HEK293 (cell line): ENCODE measurements at regions not wholly inside any gene's neighbourhood (a gene's known extent, or its start where the extent isn't known, plus 50 kb on each side); places are given as distances from the start of the nearest gene placed in this dataset.

Experiments
- CTCF ChIA-PET: fragments of 350-600 bp; formaldehyde crosslinking; extraction: SDS; loops from one replicate; lab custom pipeline; 2021; ENCODE audit warnings: antibody characterized with exemption; lab: Yijun Ruan, JAX
- POLR2A ChIA-PET: fragments of 300-600 bp; formaldehyde crosslinking; extraction: SDS; loops from one replicate; lab custom pipeline; 2020; ENCODE audit warnings: antibody characterized with exemption, inconsistent platforms; lab: Yijun Ruan, JAX
- H3K27ac ChIP-seq: fragments of 200-500 bp; sonication (Bioruptor generic); 2 replicates; pipeline ENCODE4 v1.5.1; 2014; ENCODE audit warnings: low read depth, low read length, control low read depth, inconsistent platforms; ENCODE audit errors: extremely low read depth
- H3K36me3 ChIP-seq, 2 experiments: fragments of 200-500 bp in 1 of 2; sonication (Bioruptor generic) in 1 of 2; 1 replicate in 1 of 2; 2 replicates in 1 of 2; pipeline ENCODE4 v1.5.1; 2014 to 2017; ENCODE audit warnings: inconsistent platforms in 2 of 2, low read length in 2 of 2; ENCODE audit not compliant: control insufficient read depth in 2 of 2, insufficient read depth in 1 of 2
- H3K4me1 ChIP-seq: fragments of 200-500 bp; sonication (Bioruptor generic); 2 replicates; pipeline ENCODE4 v1.5.1; 2014; ENCODE audit warnings: mild to moderate bottlenecking, low read length, inconsistent platforms; ENCODE audit not compliant: control insufficient read depth, insufficient read depth
- H3K4me3 ChIP-seq: 2 replicates; pipeline ENCODE4 v1.5.1; 2011; ENCODE audit warnings: low read depth, mild to moderate bottlenecking, control low read depth, low read length, moderate library complexity
- H3K9me3 ChIP-seq: fragments of 200-500 bp; sonication (Bioruptor generic); 2 replicates; pipeline ENCODE4 v1.5.1; 2014; ENCODE audit warnings: low read depth, low read length, inconsistent platforms; ENCODE audit not compliant: control insufficient read depth, insufficient read depth
- FEZF1 ChIP-seq: fragments of 450-650 bp; formaldehyde crosslinking; IDR thresholded peaks from 2 replicates; pipeline ENCODE4 v1.5.1; 2016; ENCODE audit warnings: missing biosample characterization, missing genetic modification characterization
- MYNN ChIP-seq: fragments of 450-650 bp; formaldehyde crosslinking; IDR thresholded peaks from 2 replicates; pipeline ENCODE4 v1.5.1; 2016; ENCODE audit warnings: missing biosample characterization, missing genetic modification characterization, borderline replicate concordance
- MZF1 ChIP-seq: fragments of 450-650 bp; formaldehyde crosslinking; IDR thresholded peaks from 2 replicates; pipeline ENCODE4 v1.5.1; 2017; ENCODE audit warnings: missing biosample characterization, missing genetic modification characterization, borderline replicate concordance
- SCRT1 ChIP-seq: fragments of 450-650 bp; formaldehyde crosslinking; IDR thresholded peaks from 2 replicates; pipeline ENCODE4 v1.5.1; 2016; ENCODE audit warnings: missing biosample characterization, missing genetic modification characterization, borderline replicate concordance
- SETDB1 ChIP-seq: IDR thresholded peaks from one replicate; pipeline ENCODE4 v1.6.1; 2017; ENCODE audit warnings: mild to moderate bottlenecking, low read length, moderate library complexity, mixed read lengths; ENCODE audit not compliant: insufficient read length
- SP2 ChIP-seq: fragments of 450-650 bp; formaldehyde crosslinking; IDR thresholded peaks from 2 replicates; pipeline ENCODE4 v1.5.1; 2016; ENCODE audit warnings: missing biosample characterization, missing genetic modification characterization
- TSHZ1 ChIP-seq: fragments of 450-650 bp; formaldehyde crosslinking; IDR thresholded peaks from 2 replicates; pipeline ENCODE4 v1.5.1; 2016; ENCODE audit warnings: missing biosample characterization, missing genetic modification characterization, borderline replicate concordance
- WT1 ChIP-seq: fragments of 450-650 bp; formaldehyde crosslinking; IDR thresholded peaks from 2 replicates; pipeline ENCODE4 v1.5.1; 2016; ENCODE audit warnings: missing biosample characterization, missing genetic modification characterization
- YY2 ChIP-seq: fragments of 450-650 bp; formaldehyde crosslinking; IDR thresholded peaks from 2 replicates; pipeline ENCODE4 v1.5.1; 2016; ENCODE audit warnings: missing biosample characterization, missing genetic modification characterization
- ZFHX2 ChIP-seq: fragments of 450-650 bp; formaldehyde crosslinking; conservative IDR thresholded peaks from 2 replicates; pipeline ENCODE4 v1.5.1; 2016; ENCODE audit warnings: missing biosample characterization, missing genetic modification characterization
- ZFP3 ChIP-seq: fragments of 450-650 bp; formaldehyde crosslinking; IDR thresholded peaks from 2 replicates; pipeline ENCODE4 v1.5.1; 2016; ENCODE audit warnings: low read depth, missing biosample characterization, missing genetic modification characterization
- ZFP69B ChIP-seq: fragments of 450-650 bp; formaldehyde crosslinking; IDR thresholded peaks from 2 replicates; pipeline ENCODE4 v1.5.1; 2016; ENCODE audit warnings: missing biosample characterization, missing genetic modification characterization
- ZNF10 ChIP-seq: fragments of 450-650 bp; formaldehyde crosslinking; IDR thresholded peaks from 2 replicates; pipeline ENCODE4 v1.5.1; 2017; ENCODE audit warnings: missing biosample characterization, missing genetic modification characterization
- ZNF112 ChIP-seq: fragments of 450-650 bp; formaldehyde crosslinking; IDR thresholded peaks from 2 replicates; pipeline ENCODE4 v1.5.0; 2017; ENCODE audit warnings: missing biosample characterization, missing genetic modification characterization
- ZNF140 ChIP-seq: fragments of 450-650 bp; formaldehyde crosslinking; IDR thresholded peaks from 2 replicates; pipeline ENCODE4 v1.5.1; 2016; ENCODE audit warnings: missing biosample characterization, missing genetic modification characterization
- ZNF148 ChIP-seq: fragments of 450-650 bp; formaldehyde crosslinking; IDR thresholded peaks from 2 replicates; pipeline ENCODE4 v1.5.0; 2017; ENCODE audit warnings: missing biosample characterization, missing genetic modification characterization, borderline replicate concordance
- ZNF16 ChIP-seq: fragments of 450-650 bp; formaldehyde crosslinking; IDR thresholded peaks from 2 replicates; pipeline ENCODE4 v1.5.1; 2016; ENCODE audit warnings: low read depth, missing biosample characterization, missing genetic modification characterization
- ZNF423 ChIP-seq: fragments of 450-650 bp; formaldehyde crosslinking; IDR thresholded peaks from 2 replicates; pipeline ENCODE4 v1.5.1; 2016; ENCODE audit warnings: missing biosample characterization, missing genetic modification characterization
- ZNF561 ChIP-seq: fragments of 450-650 bp; IDR thresholded peaks from 2 replicates; pipeline ENCODE4 v1.5.1; 2018; ENCODE audit warnings: missing biosample characterization, missing genetic modification characterization, borderline replicate concordance
- ZNF791 ChIP-seq: fragments of 450-650 bp; formaldehyde crosslinking; IDR thresholded peaks from 2 replicates; pipeline ENCODE4 v1.5.1; 2016; ENCODE audit warnings: missing biosample characterization, missing genetic modification characterization
- TF ChIP-seq, protein P1 (sequence below): fragments of 450-650 bp; formaldehyde crosslinking; IDR thresholded peaks from 2 replicates; pipeline ENCODE4 v1.5.1; 2016; ENCODE audit warnings: missing biosample characterization, missing genetic modification characterization
- TF ChIP-seq, protein P2 (sequence below): fragments of 450-650 bp; formaldehyde crosslinking; IDR thresholded peaks from 2 replicates; pipeline ENCODE4 v1.5.1; 2017; ENCODE audit warnings: missing biosample characterization, missing genetic modification characterization

- CTCF ChIA-PET, result interaction anchor here (1.0 kb wide), 1 partner anchor 99 kb away, joined by 3 read pairs; no protein-coding TSS in a partner anchor
- Histone ChIP-seq H3K9me3 (no peaks in the 10 kb centered on the region), H3K36me3 (no peaks in the 10 kb centered on the region), H3K4me1 (no peaks in the 10 kb centered on the region), H3K4me3 (no peak overlapping the region), H3K27ac (no peak overlapping the region)
- TF ChIP-seq MZF1, result no peak
- POLR2A ChIA-PET, result no interaction called here
Measured at GRCh38 chr7:35494407-35494806, 200.5 kb downstream of the HERPUD2 start.

- no peak overlapping the region for H3K4me3 ChIP-seq
- POLR2A ChIA-PET, result no interaction called here
- no peaks in the 10 kb centered on the region for H3K4me1 ChIP-seq
- TF ChIP-seq MYNN (tag by site-specific recombination) (no peak), ZNF561 (tag by site-specific recombination) (no peak), WT1 (tag by site-specific recombination) (no peak), SETDB1 (no peak), SP2 (no peak), ZNF140 (tag by site-specific recombination) (no peak), ZFP3 (tag by site-specific recombination) (no peak), ZNF112 (tag by site-specific recombination) (no peak), ZNF148 (no peak), YY2 (tag by site-specific recombination) (no peak), ZNF423 (tag by site-specific recombination) (no peak), ZFP69B (tag by site-specific recombination) (no peak), ZNF791 (tag by site-specific recombination) (no peak), FEZF1 (no peak), ZFHX2 (no peak)
- TF ChIP-seq, protein P1, sequence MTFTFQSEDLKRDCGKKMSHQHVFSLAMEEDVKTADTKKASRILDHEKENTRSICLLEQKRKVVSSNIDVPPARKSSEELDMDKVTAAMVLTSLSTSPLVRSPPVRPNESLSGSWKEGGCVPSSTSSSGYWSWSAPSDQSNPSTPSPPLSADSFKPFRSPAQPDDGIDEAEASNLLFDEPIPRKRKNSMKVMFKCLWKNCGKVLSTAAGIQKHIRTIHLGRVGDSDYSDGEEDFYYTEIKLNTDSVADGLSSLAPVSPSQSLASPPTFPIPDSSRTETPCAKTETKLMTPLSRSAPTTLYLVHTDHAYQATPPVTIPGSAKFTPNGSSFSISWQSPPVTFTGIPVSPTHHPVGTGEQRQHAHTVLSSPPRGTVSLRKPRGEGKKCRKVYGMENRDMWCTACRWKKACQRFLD (tag by site-specific recombination), result no peak
- H3K27ac ChIP-seq, result no peak overlapping the region
- CTCF ChIA-PET, result interaction anchor here (0.6 kb wide), 1 partner anchor 37 kb away, joined by 3 read pairs; no protein-coding TSS in a partner anchor
- H3K36me3 ChIP-seq, result no peaks in the 10 kb centered on the region
- H3K9me3 ChIP-seq, result no peaks in the 10 kb centered on the region
Measured at GRCh38 chr7:35492451-35493175, 202.3 kb downstream of the HERPUD2 start.

DNA sequence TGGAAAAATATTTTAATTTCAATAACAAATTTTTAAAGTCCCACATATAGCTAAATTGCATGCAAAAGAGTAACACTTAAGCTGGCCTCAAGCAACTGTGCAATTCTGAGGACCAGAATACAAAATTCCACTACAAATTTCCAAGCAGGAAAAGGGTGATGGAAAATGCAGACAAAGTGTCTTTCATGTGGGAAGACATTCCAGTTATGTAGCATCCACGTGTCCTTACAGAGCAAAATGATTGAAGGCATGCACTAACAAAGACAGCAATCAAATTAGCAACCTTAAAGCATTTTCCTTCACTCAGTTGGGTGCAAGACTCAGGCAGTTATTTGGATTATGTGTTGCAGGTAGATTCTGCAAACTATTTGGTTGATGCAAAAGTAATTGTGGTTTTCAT lies 203.7 kb downstream of the HERPUD2 start:
- no peaks in the 10 kb centered on the region for H3K36me3 ChIP-seq
- no peak for TF ChIP-seq ZNF10 (tag by site-specific recombination)
- no peak for TF ChIP-seq TSHZ1 (tag by site-specific recombination)
- TF ChIP-seq, protein P2, sequence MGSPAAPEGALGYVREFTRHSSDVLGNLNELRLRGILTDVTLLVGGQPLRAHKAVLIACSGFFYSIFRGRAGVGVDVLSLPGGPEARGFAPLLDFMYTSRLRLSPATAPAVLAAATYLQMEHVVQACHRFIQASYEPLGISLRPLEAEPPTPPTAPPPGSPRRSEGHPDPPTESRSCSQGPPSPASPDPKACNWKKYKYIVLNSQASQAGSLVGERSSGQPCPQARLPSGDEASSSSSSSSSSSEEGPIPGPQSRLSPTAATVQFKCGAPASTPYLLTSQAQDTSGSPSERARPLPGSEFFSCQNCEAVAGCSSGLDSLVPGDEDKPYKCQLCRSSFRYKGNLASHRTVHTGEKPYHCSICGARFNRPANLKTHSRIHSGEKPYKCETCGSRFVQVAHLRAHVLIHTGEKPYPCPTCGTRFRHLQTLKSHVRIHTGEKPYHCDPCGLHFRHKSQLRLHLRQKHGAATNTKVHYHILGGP (tag by site-specific recombination), result no peak
- no peak for TF ChIP-seq ZNF16 (tag by site-specific recombination)
- no peak for TF ChIP-seq SCRT1
- ChIA-PET POLR2A (no interaction called here), CTCF (interaction anchor here (0.6 kb wide), 1 partner anchor 198 kb away, joined by 4 read pairs; no protein-coding TSS in a partner anchor)
- H3K9me3 ChIP-seq, result no peaks in the 10 kb centered on the region
- no peaks in the 10 kb centered on the region for H3K4me1 ChIP-seq
- no peak overlapping the region for H3K27ac ChIP-seq
- H3K4me3 ChIP-seq, result no peak overlapping the region
